HG03103 (cell line): ENCODE measurements at regions not wholly inside any gene's neighbourhood (a gene's known extent, or its start where the extent isn't known, plus 50 kb on each side); places are given as distances from the start of the nearest gene placed in this dataset.
"Not testable (repeated sequence)": the region's sequence is repeated elsewhere in the genome, so short reads cannot be mapped to it uniquely, and the experiment has no call there.

Experiments used
- ATAC-seq: cut with Tn5 transposase; IDR thresholded peaks from one replicate; pipeline ENCODE4 v1.9.1; 2021; ENCODE audit warnings: low read depth; ENCODE audit not compliant: unreplicated experiment

DNA sequence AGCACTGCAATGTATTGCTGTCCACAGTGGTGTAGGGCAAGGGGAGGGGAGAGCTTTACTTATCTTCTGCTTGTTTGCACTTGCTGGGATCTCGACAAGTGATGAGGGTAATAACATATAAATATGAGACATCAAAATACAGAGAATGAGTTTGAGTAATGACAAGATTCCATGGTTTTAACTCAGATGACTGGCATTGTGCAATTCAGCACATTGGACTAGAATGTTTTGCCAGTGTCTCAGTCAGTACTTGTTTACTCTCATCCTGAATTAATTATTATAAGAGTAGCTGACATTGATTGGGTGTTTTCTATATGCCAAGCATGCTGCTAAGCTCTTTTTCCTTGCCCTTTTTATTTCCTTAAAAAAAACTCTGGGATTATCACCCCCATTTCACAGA is 306.7 kb upstream of the MMADHC start:
- no peak for ATAC-seq

DNA sequence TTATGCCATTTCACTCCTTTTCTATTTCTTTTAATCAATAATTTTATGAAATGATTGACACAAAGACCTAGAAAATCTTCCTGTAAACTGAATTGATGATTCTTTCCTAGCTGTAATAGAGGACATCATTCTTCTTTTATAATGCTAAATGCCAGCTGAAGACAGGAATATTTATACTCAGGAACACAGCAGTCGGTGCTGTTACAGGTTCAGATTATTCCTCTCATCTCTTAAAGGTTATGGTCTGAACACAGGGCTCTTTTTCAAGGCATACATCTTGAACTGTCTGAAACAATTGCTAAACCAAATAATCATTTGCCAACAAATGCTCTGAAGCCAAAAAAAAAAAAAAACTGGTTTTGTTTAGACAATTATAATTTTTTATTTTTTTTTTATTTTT is 305.0 kb upstream of the MMADHC start:
- ATAC-seq: no peak

DNA sequence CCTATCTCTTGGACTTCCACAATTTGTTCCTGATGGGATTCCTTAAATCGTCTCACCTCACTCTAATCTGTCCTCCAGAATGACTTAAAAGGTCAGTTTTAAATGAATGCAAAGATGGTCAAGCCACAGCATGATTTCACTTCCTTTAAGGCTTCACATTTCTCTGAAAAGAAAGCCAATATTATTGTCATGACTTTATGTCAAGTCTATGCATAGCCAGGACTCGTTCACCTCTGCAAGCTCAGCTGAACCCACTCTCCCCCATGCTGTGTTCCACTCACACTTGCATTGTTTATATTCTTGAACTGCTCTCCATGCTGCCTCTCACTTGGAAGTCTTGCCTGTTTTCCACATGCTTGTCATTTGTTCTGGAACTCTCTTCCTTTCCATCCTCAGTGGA is 298.4 kb upstream of the MMADHC start:
- ATAC-seq: no peak

DNA sequence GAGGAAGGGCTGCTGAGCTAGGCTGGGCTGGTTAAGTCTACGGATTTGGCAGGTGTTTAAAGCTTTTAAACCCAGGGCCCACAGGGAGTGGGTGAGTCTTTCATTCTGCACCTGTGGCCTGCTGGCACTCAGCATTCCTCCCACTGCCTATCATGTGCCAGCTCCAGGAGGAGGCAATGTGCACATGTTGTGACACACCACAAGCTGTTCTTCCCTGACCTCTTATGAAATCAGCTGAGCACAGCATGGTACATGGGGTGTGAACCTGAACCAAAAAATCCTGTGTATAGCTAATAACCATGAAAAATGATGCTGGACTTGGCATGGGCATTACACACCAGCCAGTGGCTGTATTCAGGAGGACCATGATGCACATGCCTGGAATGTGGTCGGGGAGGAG is 297.9 kb upstream of the MMADHC start:
- ATAC-seq: no peak

DNA sequence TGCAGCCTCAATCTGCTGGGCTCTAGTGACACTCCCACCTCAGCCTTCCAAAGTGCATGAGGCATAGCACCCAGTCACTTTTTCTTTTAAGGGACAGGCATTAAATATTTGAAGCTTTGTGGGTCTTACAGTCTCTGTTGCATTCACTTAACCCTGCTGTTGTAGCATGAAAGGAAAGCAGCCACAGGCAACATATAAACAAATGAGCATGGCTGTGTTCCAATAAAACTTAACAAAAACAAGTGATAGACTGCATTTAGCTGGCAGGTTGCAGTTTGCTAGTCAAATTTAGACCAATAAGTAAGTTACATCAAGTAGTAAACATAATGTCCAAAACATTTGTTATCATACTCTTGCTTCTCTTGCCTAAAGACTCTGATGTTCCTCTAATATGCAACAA is 297.3 kb upstream of the MMADHC start:
- no peak for ATAC-seq

DNA sequence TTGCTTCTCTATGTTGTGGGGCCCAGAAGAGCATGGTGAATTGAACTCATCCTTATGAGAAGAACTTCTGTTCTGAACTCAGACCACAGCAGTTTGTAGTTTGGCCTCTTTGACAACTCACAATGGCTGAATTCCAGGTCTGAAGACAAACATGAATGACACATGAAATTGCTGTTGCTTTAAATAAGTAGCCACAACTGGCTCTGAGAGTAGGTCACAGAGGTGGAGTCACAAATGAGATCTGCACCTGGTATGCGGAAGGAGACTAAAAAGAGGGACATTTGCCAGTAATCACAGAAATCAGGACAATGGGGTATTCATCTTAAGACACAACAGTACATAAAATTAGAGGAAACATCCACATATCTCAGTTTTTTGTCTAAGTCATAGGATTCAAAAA is 290.3 kb upstream of the MMADHC start:
- ATAC-seq: no peak

DNA sequence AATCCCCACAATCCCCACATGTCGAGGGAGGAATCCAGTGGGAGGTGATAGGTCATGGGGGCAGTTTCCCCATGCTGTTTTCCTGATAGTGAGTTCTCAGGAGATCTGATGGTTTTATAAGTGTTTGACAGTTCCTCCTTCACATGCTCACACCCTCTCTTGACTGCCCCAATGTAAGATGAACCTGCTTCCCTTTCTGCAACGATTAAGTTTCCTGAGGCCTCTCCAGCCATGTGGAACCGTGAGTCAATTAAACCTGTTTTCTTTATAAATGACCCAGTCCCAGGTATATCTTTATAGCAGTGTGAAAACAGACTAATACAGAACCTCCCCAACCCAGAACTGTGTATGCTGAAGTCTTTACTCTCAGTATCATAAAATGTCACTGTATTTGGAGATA is 289.5 kb upstream of the MMADHC start:
- no peak for ATAC-seq

DNA sequence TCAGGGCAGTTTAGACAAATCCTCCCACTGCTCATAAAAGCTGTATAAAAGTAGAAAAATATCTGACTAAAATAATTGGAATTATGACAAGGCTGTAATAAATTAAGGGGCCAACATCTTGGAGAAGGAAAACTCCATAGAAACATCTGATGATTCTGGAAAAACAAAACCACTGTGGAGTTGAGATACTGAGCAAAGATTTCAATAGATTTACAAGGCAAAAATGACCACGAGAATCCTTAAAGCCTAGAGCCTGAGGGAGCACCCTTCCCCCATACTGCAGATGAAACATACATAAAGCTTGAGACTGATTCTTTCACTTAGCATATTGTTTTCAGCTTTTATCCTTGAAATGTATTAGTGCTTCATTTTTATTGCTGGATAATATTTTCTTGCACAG is 286.4 kb upstream of the MMADHC start:
- ATAC-seq: no peak

DNA sequence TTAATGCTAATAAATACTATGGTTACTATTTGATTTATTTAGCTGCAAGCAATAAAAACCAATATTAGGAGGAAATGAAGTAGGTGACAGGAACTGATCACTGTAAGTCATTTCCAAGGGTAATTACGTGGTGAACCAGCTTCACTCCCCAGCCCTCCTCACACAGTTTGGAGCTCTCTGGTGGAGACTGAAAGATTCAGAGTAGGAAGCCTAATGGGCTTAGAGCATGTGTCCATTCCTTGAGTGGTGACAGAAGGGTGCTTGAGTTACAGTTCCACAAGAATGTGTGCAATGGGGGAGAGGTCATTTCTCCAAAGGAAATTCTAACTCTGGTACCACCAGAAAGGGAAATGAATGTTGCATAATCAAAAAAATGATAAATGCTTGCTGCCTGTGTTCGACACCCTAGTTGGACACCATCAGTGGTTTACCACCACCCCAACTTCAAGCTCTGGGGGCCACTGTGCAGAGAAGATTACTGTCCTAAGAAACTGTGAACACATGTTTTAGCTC is 285.1 kb upstream of the MMADHC start:
- ATAC-seq: no peak

DNA sequence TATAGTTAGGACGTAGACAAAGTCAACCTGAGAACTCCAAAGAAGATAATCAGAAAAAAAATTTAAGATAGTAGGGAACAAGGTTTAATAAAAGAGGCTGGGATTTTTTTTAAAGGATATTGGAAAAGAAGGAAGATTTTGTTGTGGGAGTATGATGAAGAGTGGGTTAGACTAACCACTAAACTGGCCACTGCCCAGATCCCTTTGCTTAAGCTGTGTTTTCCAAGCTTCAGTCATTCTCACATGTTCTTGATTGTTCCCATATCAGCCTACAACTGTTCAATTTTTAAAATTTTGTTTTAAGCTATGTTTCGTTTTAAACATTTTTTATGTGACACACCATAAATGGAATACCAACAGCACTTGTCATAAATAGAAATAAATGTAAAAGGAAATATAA is 284.5 kb upstream of the MMADHC start:
- ATAC-seq: no peak

DNA sequence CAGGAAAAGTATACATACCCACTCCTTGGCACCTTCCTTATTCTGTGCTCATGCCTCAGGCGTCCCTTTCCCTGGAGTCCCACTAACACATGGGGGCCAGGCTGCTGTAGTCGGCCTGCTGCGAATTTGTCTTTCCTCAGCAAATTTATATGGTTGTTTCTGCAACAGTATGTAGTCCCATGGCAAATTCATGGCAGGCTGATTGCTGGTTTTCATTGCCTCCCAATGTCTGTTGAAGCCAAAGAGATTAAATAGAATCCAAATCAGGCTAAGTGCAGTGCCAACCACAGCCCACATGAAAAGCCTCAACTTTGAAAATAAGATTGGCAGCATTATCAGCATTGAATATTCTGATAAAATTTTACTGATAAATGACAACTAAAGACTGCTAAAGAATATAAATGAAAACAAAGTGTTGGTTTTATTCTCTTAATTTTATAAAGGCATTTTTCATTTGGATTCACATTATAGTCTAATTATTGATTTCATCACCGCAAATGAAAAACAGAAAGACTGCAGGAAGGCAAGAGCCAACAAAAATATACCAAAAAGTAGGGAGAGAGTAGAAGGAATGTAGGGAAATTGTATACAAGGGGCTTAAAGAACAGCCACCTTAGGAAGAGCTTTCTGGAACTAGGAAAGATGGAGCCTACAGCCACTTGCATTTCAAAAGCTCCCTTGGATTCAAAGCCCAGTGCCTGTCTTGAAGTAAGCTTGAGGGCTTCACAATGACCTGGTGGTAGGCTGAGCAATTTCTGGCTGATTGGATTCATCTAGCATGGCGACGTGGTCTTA is 283.7 kb upstream of the MMADHC start:
- no peak for ATAC-seq

DNA sequence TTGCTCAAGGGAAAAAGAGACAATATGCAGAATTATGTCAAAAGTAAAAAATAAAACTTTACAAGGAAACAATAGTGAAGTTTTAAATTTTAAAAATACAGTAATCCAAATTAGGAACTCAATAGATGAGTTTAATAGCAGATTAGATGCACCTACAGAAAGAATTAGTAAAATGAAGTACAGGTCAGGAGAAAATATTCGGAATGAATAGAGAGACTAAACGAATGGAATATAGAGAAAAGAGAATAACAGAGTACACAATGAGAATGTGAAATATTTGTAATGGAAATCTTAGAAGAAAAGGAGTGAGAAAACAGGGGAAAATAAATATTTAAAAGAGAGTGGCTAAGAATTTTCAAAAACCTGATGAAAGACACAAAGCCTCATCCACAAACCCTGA is 275.7 kb upstream of the MMADHC start:
- ATAC-seq: no peak

DNA sequence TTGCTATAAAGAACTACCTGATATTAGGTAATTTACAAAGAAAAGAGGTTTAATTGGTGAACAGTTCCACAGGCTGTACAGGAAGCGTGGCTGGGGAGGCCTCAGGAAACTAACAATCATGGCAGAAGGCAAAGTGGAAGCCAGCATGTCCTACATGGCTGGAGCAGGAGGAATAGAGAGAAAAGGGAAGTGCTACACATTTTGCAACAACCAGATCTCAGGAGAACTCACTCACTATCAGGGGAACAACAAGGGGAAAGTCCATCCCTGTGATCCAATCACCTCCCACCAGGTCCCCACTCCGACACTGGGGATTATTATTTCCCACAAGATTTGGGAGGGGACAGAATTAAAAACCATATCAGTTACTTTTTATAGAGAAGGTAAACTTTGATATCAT is 273.5 kb upstream of the MMADHC start:
- ATAC-seq: no peak

DNA sequence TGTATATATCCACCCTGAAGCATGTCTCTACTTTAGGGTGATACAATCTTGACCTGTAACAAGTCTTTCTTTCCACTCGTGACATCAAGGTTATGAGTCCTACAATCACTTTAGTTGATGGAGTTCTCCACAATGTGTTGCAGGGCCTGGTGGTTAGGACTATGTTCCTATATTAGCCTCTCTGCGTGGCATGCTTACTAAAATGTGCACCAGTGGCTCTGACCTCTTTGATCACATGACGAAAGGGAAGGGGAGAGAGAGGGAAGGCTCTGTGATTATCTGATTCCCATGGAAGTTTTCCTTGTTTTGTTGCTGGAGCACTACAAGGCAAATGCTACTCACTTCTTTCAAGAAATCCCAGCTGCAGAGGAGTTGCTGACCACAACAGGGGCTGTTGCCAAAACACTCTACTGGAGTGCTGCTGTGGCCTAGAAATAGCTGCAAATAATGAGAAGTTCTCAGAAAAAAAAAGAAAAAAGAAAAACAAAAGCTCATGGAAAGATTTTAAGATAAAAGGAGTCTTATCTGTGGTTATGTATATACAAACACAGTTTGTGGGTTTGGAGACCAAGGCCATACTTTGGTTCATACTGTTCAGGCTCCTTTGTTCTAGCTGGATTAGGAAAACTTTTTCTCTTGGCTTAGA is 272.8 kb upstream of the MMADHC start:
- ATAC-seq: no peak

DNA sequence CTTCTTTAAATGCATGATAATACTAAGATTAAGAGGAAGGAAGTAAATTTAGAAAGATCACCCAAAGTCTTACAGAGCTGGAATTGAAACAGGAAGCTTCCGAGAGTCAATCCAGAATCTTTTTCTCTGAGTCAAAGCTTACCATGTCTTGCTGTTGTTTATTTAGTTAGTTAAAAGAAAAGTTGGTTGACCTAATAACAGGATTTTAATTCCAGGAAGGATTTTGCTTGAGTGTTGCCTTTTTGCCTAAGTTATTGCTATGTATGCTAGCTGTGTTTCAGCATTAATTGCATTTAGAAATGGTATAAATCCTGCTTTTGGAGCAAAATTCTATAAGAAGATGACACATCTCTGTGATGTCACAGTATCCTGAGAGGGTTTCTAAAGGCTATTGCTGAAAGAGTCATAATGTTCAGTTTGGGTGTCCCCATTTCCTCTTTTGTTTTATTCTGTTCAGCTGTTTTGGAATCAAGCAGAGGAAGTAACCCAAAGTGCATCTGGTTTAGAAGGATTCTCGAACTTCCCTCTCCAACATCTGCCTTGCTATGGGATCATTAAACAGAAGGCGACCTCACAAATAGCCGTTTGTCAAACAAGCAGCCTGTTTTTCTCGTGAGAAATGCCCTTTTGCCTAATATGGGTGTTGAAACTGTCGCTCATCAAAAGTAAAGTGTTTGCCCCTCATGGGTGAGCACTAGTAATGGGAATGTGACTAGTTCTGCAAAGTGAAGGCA is 271.5 kb upstream of the MMADHC start:
- ATAC-seq: no peak

DNA sequence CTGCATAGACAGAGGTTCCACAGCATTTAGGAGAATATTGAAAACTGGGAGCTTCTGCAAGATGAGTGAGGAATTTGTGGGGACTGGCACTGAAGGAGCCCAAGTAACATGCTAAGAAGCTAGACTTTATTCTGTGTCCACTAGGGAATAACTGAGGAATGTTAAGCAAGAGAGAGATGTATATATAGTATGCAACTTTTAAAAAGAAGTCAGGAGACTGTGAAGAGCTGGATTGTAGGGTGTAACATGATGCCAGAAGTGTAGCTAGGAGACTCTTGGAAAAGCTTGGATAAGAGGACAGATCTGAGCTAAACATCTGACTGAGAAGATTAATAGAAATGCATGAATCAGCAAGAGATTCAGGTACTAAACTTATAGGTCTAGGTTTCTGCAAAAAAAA is 270.6 kb upstream of the MMADHC start:
- no peak for ATAC-seq

DNA sequence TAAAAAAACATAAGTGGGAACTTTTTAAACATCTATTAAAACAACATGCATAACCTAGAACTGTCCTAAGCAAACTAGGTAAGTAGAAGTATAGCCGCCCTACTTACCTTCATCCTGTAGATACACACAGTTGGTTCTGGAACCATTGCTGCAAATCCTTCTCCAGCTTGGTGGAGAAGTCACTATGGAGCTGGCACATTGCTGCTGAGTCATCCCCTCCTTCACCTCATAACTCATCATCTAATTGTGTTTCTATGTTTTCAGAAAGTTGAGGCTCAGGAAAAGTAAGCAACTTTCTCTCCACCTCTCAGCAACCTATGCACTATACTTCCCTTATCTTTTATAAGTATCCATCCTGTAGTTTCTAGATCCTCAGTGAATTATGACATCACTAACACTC is 269.8 kb upstream of the MMADHC start:
- ATAC-seq: no peak

DNA sequence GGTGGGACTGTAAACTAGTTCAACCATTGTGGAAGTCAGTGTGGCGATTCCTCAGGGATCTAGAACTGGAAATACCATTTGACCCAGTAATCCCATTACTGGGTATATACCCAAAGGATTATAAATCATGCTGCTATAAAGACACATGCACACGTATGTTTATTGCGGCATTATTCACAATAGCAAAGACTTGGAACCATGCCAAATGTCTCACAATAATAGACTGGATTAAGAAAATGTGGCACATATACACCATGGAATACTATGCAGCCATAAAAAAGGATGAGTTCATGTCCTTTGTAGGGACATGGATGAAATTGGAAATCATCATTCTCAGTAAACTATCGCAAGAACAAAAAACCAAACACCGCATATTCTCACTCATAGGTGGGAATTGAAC is 268.3 kb upstream of the MMADHC start:
- ATAC-seq: not testable (repeated sequence)

DNA sequence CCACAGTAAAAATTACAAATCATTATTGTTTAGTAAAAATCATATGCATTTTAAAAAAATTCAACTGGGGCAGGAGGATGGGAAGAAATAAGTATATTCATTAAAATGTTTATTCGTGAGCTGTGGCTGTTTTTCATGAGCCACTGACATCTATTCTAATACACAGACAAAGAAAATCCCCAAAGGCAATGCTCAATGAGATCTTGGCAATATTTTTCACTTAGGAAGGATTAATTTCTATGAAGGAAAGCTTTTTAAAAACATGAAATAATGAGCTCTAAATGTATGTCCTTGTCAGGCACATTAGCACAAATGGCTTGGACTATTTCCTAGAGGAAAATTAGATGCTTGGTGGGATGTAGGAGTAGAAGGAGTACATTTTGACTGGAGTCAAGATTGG is 262.0 kb upstream of the MMADHC start:
- no peak for ATAC-seq

DNA sequence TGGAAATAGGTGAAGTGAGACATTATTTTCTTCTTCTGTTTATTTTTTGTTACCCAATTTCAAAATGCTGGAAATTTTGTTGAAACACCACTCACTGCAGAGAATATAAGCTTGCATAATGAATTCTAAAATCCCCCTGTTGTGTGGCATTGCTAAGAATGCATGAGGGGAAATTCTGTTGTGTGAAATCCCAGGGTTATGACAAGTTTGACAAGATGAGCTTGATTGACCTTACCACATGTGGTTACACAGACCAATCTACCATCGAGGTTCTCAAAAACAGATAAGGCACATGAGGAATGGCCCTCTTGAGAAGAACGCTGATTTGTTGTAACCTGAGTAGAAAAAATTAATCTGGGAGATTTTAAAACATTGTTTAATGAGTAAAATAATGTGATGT is 261.6 kb upstream of the MMADHC start:
- no peak for ATAC-seq

DNA sequence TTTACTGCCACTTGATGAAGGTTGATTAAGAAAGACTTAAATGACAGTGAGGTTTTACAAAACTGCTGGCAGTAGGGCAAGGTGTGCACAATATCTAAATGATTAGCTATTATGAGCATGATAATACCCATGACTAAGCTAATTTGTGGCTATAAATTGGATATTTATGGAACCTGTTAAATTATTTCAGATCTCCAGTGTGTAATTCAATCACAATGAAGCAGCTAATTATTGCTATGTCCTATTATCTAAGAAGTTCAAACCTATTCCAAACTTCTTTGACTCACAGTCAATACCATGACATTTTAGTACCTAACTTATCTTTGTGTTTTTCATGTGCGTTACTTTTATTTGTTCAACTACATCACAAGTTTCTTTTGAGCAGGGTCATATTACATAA is 253.8 kb upstream of the MMADHC start:
- no peak for ATAC-seq

DNA sequence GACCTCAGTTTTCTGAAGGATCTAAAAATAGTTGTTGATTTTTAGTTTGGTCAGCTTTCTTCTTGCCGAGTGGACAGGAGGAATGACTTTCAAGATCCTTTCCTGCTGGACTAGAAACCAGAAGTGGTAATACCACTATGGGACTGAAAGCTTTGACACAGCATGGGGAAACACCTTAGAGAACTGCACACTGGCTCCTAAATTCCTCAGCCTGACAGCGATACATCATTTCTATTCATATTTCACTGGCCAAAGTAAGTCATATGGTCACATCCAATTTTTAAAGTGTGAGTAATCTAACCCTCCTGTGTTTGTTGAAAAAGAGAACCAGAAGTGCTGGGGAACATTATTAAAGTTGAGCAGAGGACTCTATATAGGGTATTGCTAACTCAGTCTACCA is 244.7 kb upstream of the MMADHC start:
- ATAC-seq: no peak
